GM12878 (cell line): ENCODE measurements at regions not wholly inside any gene's neighbourhood (a gene's known extent, or its start where the extent isn't known, plus 50 kb on each side); places are given as distances from the start of the nearest gene placed in this dataset.

ENCODE experiments used
- ATAC-seq: fragments of 200-7000 bp; cut with Tn5 transposase; 3 replicates; pipeline ENCODE4 v1.9.1; 2020; ENCODE audit warnings: mild to moderate bottlenecking, moderate library complexity
- BruUV-seq: library from RNA; stranded (reverse); fragments of 400-500 nt; replicated peaks from 2 replicates; lab custom pipeline; 2021; lab: Mats Ljungman, UMichigan
- CTCF ChIA-PET: fragments of 300-600 bp; sonication (Branson Sonifier 250); formaldehyde crosslinking; extraction: SDS; loops from one replicate; lab custom pipeline; 2021; ENCODE audit warnings: inconsistent platforms; lab: Yijun Ruan, JAX
- POLR2A ChIA-PET: fragments of 350-600 bp; formaldehyde crosslinking; extraction: SDS; loops from one replicate; lab custom pipeline; 2021; ENCODE audit warnings: inconsistent platforms; lab: Charles Lee
- RAD21 ChIA-PET: fragments of 300-600 bp; sonication (Branson Sonifier 250); formaldehyde crosslinking; loops from one replicate; lab custom pipeline; 2023; ENCODE audit warnings: antibody characterized with exemption; ENCODE audit not compliant: unreplicated experiment; lab: Charles Lee
- SMC1A ChIA-PET: fragments of 300-600 bp; sonication (Branson Sonifier 250); formaldehyde crosslinking; loops from one replicate; lab custom pipeline; 2023; ENCODE audit not compliant: unreplicated experiment, uncharacterized antibody; lab: Charles Lee
- DNase-seq: peaks from one replicate; pipeline ENCODE4 v3.0.0-alpha.2; 2011; ENCODE audit warnings: low read depth, low spot score
- FAIRE-seq: peaks from 3 replicates; lab custom pipeline; 2011; peaks lifted over from hg19 to GRCh38; lab: Jason Lieb, UNC
- H2AFZ ChIP-seq: 2 replicates; pipeline ENCODE4 v1.6.0; 2011; ENCODE audit warnings: low read depth, low read length, control low read depth; ENCODE audit not compliant: control insufficient read depth
- H3K27ac ChIP-seq: 2 replicates; pipeline ENCODE4 v1.5.1; 2011; ENCODE audit warnings: control low read depth; ENCODE audit not compliant: control insufficient read depth, insufficient read depth
- H3K27me3 ChIP-seq, 2 experiments: replicated peaks in 1 of 2; 2 replicates each; pipeline versions ENCODE4 v1.6.0 to v1.6.1; 2011; ENCODE audit warnings: low read length in 1 of 2; ENCODE audit not compliant: control insufficient read depth in 2 of 2, insufficient read depth in 2 of 2
- H3K36me3 ChIP-seq, 2 experiments: 2 replicates each; pipeline ENCODE4 v1.5.1; 2011; ENCODE audit warnings: low read length in 1 of 2; ENCODE audit not compliant: control insufficient read depth in 2 of 2, insufficient read depth in 2 of 2
- H3K4me1 ChIP-seq: 2 replicates; pipeline ENCODE4 v1.6.1; 2011; ENCODE audit warnings: mild to moderate bottlenecking, low read length, moderate library complexity, mixed read lengths; ENCODE audit not compliant: control insufficient read depth, insufficient read depth
- H3K4me2 ChIP-seq: 2 replicates; pipeline ENCODE4 v1.6.0; 2011; ENCODE audit warnings: control low read depth; ENCODE audit not compliant: control insufficient read depth, insufficient read depth
- H3K4me3 ChIP-seq: fragments of 200-600 bp; sonication (generic); 2 replicates; pipeline ENCODE4 v1.5.1; 2016
- H3K79me2 ChIP-seq: 2 replicates; pipeline ENCODE4 v1.6.0; 2011; ENCODE audit warnings: low read length; ENCODE audit not compliant: control insufficient read depth, insufficient read depth
- H3K9ac ChIP-seq: 2 replicates; pipeline ENCODE4 v1.8.0; 2011; ENCODE audit warnings: low read length, control low read depth, mixed read lengths; ENCODE audit not compliant: control insufficient read depth, insufficient read depth
- H3K9me3 ChIP-seq: replicated peaks from 3 replicates; pipeline ENCODE4 v1.5.1; 2011; ENCODE audit warnings: mild to moderate bottlenecking, low read length; ENCODE audit not compliant: control insufficient read depth, insufficient read depth
- H4K20me1 ChIP-seq: 2 replicates; pipeline ENCODE4 v1.6.0; 2011; ENCODE audit not compliant: control insufficient read depth, insufficient read depth
- ASH2L ChIP-seq: fragments of 300-600, 200-600 bp; sonication (generic); IDR thresholded peaks from 2 replicates; pipeline ENCODE4 v1.6.1; 2017; ENCODE audit warnings: low read depth, mild to moderate bottlenecking, borderline replicate concordance
- CBX3 ChIP-seq: fragments of 200-600 bp; sonication (generic); IDR thresholded peaks from 2 replicates; pipeline ENCODE4 v1.6.1; 2016; ENCODE audit warnings: low read depth, borderline replicate concordance
- MYC ChIP-seq: IDR thresholded peaks from 2 replicates; pipeline ENCODE4 v1.6.1; 2011; ENCODE audit warnings: mild to moderate bottlenecking, low read length, moderate library complexity, inconsistent platforms; ENCODE audit not compliant: insufficient read depth, insufficient replicate concordance, insufficient read length, severe bottlenecking
- POLR2AphosphoS5 ChIP-seq: IDR thresholded peaks from 2 replicates; pipeline ENCODE4 v1.6.1; 2011; ENCODE audit warnings: mild to moderate bottlenecking, low read length, inconsistent platforms
- RELA ChIP-seq: fragments of 450-650 bp; IDR thresholded peaks from 2 replicates; pipeline ENCODE4 v1.8.0; 2014; ENCODE audit warnings: borderline replicate concordance; ENCODE audit not compliant: partially characterized antibody
- SKIL ChIP-seq: fragments of 450-650 bp; IDR thresholded peaks from 2 replicates; pipeline ENCODE4 v1.6.1; 2017; ENCODE audit warnings: mild to moderate bottlenecking, low read depth, inconsistent platforms; ENCODE audit not compliant: poor library complexity, severe bottlenecking
- TCF3 ChIP-seq: IDR thresholded peaks from 2 replicates; pipeline ENCODE4 v1.6.1; 2012; ENCODE audit warnings: low read depth, mild to moderate bottlenecking, low read length, borderline replicate concordance; ENCODE audit not compliant: insufficient read depth
- ZNF592 ChIP-seq: fragments of 450-650 bp; IDR thresholded peaks from 2 replicates; pipeline ENCODE4 v1.6.1; 2017; ENCODE audit warnings: mild to moderate bottlenecking, moderate library complexity
- WGBS: methylation state at CpG from one replicate; pipeline ENCODE4 v1.1.6; 2016; ENCODE audit warnings: low lambda C conversion rate; ENCODE audit not compliant: insufficient replicate concordance, insufficient coverage; ENCODE audit errors: missing lambda C conversion rate; 5-methylcytosine and 5-hydroxymethylcytosine counted together
- in situ Hi-C: fragments of 300-500 bp; cut with MboI; formaldehyde crosslinking; loops from 9 replicates; pipeline ENCODE4 v1.14.3; 2018; ENCODE audit warnings: mixed read lengths
- intact Hi-C: fragments of 100-400 bp; cut with micrococcal nuclease; formaldehyde crosslinking; loops from one replicate; pipeline ENCODE4 v1.14.2; 2022; ENCODE audit not compliant: unreplicated experiment

- no peaks in the 10 kb centered on the region for H3K9me3 ChIP-seq
- no peak overlapping the region for H3K27ac ChIP-seq
- H3K36me3 ChIP-seq, result no peaks in the 10 kb centered on the region
- H3K27me3 ChIP-seq, result no peaks in the 10 kb centered on the region; a peak in 1 of 4 replicates
- intact Hi-C loops (no loop called here), in situ Hi-C loops (no loop called here)
- no peak for TF ChIP-seq SKIL
- no peak for TF ChIP-seq CBX3
- no peak for TF ChIP-seq RELA
- H2AFZ ChIP-seq, result no peak overlapping the region
- no peak for DNase-seq
- 10% methylated on average over 1 of the region's 1 CpG for WGBS
- ChIA-PET CTCF (no interaction called here), SMC1A (interaction anchor here (1.0 kb wide), 1 partner anchor 183 kb away, joined by 3 read pairs; no protein-coding TSS in a partner anchor), RAD21 (no interaction called here), POLR2A (no interaction called here)
- H4K20me1 ChIP-seq, result no peaks in the 10 kb centered on the region
- H3K9ac ChIP-seq, result no peak overlapping the region
- no peak for ATAC-seq
- no peak overlapping the region for H3K4me3 ChIP-seq
- H3K4me1 ChIP-seq, result no peaks in the 10 kb centered on the region
- no TSS peak for BruUV-seq
- no peaks in the 10 kb centered on the region for H3K79me2 ChIP-seq
- no peak for FAIRE-seq
- no peak overlapping the region for H3K4me2 ChIP-seq
These were observed 157.4 kb upstream of the CTNNB1 start for GRCh38 chr3:41041899-41042298.

GRCh38 chr3:41044523-41044922, 154.8 kb upstream of the CTNNB1 start:
- DNase-seq (no peak), FAIRE-seq (no peak), ATAC-seq (no peak)
- BruUV-seq, result no TSS peak
- Histone ChIP-seq H2AFZ (no peak overlapping the region), H3K9me3 (no peaks in the 10 kb centered on the region), H3K4me1 (no peaks in the 10 kb centered on the region), H3K27ac (no peak overlapping the region), H3K36me3 (no peaks in the 10 kb centered on the region), H3K4me2 (no peak overlapping the region), H3K79me2 (no peaks in the 10 kb centered on the region), H4K20me1 (no peaks in the 10 kb centered on the region), H3K4me3 (no peak overlapping the region), H3K27me3 (no peaks in the 10 kb centered on the region), H3K9ac (no peak overlapping the region)
- RAD21 ChIA-PET, result no interaction called here
- in situ Hi-C loops, result no loop called here
- intact Hi-C loops, result no loop called here
- POLR2A ChIA-PET, result no interaction called here
- 34% methylated on average over 5 of the region's 5 CpGs for WGBS
- SMC1A ChIA-PET, result interaction anchor here (1.1 kb wide), 1 partner anchor 464 kb away, joined by 3 read pairs; no protein-coding TSS in a partner anchor
- CTCF ChIA-PET, result no interaction called here
- TF ChIP-seq POLR2AphosphoS5 (no peak), MYC (no peak), ZNF592 (no peak), TCF3 (no peak), ASH2L (no peak)
